ENCODE measurements at regions not wholly inside any gene's neighbourhood (a gene's known extent, or its start where the extent isn't known, plus 50 kb on each side); places are given as distances from the start of the nearest gene placed in this dataset.

- Mint-ChIP-seq H3K27me3 (peaks cover 37% of the 10 kb centered on the region), H3K4me1 (no peaks in the 10 kb centered on the region), H3K4me3 (no peak overlapping the region), H3K27ac (no peak overlapping the region), H3K36me3 (no peaks in the 10 kb centered on the region), H3K9me3 (no peaks in the 10 kb centered on the region)
- no peak for DNase-seq
- CTCF ChIA-PET = no interaction called here
Observed at GRCh38 chr9:89755821-89756220, 151.0 kb downstream of the GADD45G start.

DNA sequence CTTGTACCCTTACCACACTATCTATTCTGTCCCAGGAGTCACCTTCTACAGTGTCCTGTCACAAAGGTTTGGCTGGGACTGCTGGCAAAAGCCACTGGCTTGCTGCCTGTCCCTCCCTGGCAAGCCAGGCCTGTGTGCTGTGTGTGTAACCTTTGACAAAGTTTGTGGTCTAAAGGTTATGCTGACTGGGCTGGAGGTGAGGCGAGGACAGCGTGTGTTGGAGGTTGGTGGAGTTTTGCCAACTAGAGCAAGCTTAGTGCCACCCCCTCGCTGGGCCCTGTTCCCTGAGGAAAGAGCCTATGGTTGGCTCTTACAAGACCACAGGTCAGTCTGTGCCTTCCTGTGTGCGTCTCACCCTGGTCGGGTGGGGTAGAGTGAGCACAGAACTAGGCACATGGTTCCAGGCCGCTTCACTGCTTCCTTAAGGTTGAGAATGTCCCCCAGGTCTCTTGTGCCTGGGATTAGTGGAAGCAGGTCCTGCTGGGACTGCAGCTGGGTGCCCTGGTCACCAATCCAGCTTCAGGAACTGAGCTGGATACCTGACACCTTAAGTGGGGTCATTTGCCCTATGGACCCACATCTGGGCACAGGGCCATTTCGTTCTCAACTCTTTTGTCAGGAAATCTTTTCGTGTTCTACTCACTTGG lies 152.2 kb downstream of the GADD45G start:
- Mint-ChIP-seq H3K27ac (no peak overlapping the region), H3K27me3 (peaks cover 35% of the 10 kb centered on the region), H3K9me3 (no peaks in the 10 kb centered on the region), H3K4me1 (no peaks in the 10 kb centered on the region), H3K4me3 (no peak overlapping the region), H3K36me3 (no peaks in the 10 kb centered on the region)
- DNase-seq = no peak
- CTCF ChIA-PET = no interaction called here

GRCh38 chr9:89757776-89758528 lies 153.1 kb downstream of the GADD45G start:
- DNase-seq = no peak
- Mint-ChIP-seq H3K9me3 (no peaks in the 10 kb centered on the region), H3K4me3 (no peak overlapping the region), H3K4me1 (no peaks in the 10 kb centered on the region), H3K36me3 (no peaks in the 10 kb centered on the region), H3K27me3 (peaks cover 40% of the 10 kb centered on the region), H3K27ac (no peak overlapping the region)
- CTCF ChIA-PET = interaction anchor here (0.7 kb wide), 1 partner anchor 150 kb away, joined by 3 read pairs; no protein-coding TSS in a partner anchor

- H3K27ac Mint-ChIP-seq = no peak overlapping the region
- no peak for DNase-seq
- no peaks in the 10 kb centered on the region for H3K4me1 Mint-ChIP-seq
- CTCF ChIA-PET = no interaction called here
- no peaks in the 10 kb centered on the region for H3K9me3 Mint-ChIP-seq
- no peaks in the 10 kb centered on the region for H3K36me3 Mint-ChIP-seq
- H3K27me3 Mint-ChIP-seq = peaks cover 40% of the 10 kb centered on the region
- no peak overlapping the region for H3K4me3 Mint-ChIP-seq
Observed at GRCh38 chr9:89759572-89759971, 154.8 kb downstream of the GADD45G start.

DNA sequence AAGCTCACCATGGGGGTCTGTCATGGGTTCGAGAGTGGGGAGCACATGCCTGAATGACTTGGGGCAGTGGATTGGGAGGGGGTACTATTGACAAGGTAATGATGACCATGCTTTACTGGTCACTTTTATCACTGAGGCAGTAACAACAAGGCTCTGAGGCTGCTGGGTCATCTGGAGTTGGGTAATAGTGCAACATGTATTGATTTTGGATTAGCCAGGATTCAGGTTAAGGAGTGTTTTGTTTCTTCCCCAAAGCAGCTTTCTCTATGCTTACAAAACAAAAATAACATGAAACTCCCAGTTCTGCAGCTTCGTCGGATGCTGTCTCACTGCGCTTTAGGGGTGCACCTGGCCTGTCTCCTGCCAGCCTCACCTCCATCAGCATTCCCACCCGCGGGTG lies 155.3 kb downstream of the GADD45G start:
- no peaks in the 10 kb centered on the region for H3K36me3 Mint-ChIP-seq
- no peak overlapping the region for H3K4me3 Mint-ChIP-seq
- no peaks in the 10 kb centered on the region for H3K9me3 Mint-ChIP-seq
- H3K27me3 Mint-ChIP-seq = peaks cover 41% of the 10 kb centered on the region
- no peak for DNase-seq
- H3K27ac Mint-ChIP-seq = no peak overlapping the region
- CTCF ChIA-PET = no interaction called here
- no peaks in the 10 kb centered on the region for H3K4me1 Mint-ChIP-seq

GRCh38 chr9:89764217-89764616 lies 159.4 kb downstream of the GADD45G start:
- H3K27me3 Mint-ChIP-seq = peaks cover 28% of the 10 kb centered on the region
- H3K4me1 Mint-ChIP-seq = no peaks in the 10 kb centered on the region
- no peak overlapping the region for H3K4me3 Mint-ChIP-seq
- no peak for DNase-seq
- CTCF ChIA-PET = interaction anchor here (1.8 kb wide), 1 partner anchor 23 kb away, joined by 4 read pairs; no protein-coding TSS in a partner anchor
- no peaks in the 10 kb centered on the region for H3K36me3 Mint-ChIP-seq
- H3K27ac Mint-ChIP-seq = no peak overlapping the region
- H3K9me3 Mint-ChIP-seq = no peaks in the 10 kb centered on the region

- no peaks in the 10 kb centered on the region for H3K9me3 Mint-ChIP-seq
- H3K27ac Mint-ChIP-seq = no peak overlapping the region
- H3K36me3 Mint-ChIP-seq = no peaks in the 10 kb centered on the region
- no peak overlapping the region for H3K4me3 Mint-ChIP-seq
- CTCF ChIA-PET = no interaction called here
- peaks cover 4% of the 10 kb centered on the region for H3K4me1 Mint-ChIP-seq
- no peak for DNase-seq
- peaks cover 25% of the 10 kb centered on the region for H3K27me3 Mint-ChIP-seq
Observed at GRCh38 chr9:89765211-89765946, 160.6 kb downstream of the GADD45G start.

GRCh38 chr9:89766991-89767390 lies 162.2 kb downstream of the GADD45G start:
- CTCF ChIA-PET = no interaction called here
- H3K27ac Mint-ChIP-seq = no peak overlapping the region
- no peaks in the 10 kb centered on the region for H3K9me3 Mint-ChIP-seq
- H3K4me1 Mint-ChIP-seq = peaks cover 11% of the 10 kb centered on the region
- no peak overlapping the region for H3K4me3 Mint-ChIP-seq
- DNase-seq = no peak
- no peaks in the 10 kb centered on the region for H3K36me3 Mint-ChIP-seq
- H3K27me3 Mint-ChIP-seq = peaks cover 36% of the 10 kb centered on the region

- Mint-ChIP-seq H3K36me3 (no peaks in the 10 kb centered on the region), H3K9me3 (no peaks in the 10 kb centered on the region), H3K27me3 (peaks cover 39% of the 10 kb centered on the region), H3K4me1 (peaks cover 11% of the 10 kb centered on the region), H3K27ac (no peak overlapping the region), H3K4me3 (no peak overlapping the region)
- DNase-seq = no peak
- CTCF ChIA-PET = no interaction called here
Observed at GRCh38 chr9:89768051-89768450, 163.2 kb downstream of the GADD45G start.

DNA sequence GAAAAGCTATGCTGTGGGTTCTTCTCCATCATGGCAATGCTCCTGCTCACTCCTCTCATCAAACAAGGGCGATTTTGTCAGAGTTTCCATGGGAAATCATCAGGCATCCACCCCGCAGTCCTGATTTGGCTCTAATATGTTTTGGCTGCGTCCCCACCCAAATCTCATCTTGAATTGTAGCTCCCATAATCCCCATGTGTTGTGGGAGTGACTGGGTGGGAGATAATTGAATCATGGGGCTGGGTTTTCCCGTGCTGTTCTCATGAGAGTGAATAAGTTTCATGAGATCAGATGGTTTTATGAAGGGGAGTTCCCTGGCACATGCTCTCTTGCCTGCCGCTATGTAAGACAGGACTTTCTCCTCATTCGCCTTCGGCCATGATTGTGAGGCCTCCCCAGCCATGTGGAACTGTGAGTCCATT lies 163.8 kb downstream of the GADD45G start:
- Mint-ChIP-seq H3K27ac (no peak overlapping the region), H3K4me1 (peaks cover 11% of the 10 kb centered on the region), H3K27me3 (peaks cover 37% of the 10 kb centered on the region), H3K9me3 (no peaks in the 10 kb centered on the region), H3K36me3 (no peaks in the 10 kb centered on the region), H3K4me3 (no peak overlapping the region)
- CTCF ChIA-PET = no interaction called here
- no peak for DNase-seq

GRCh38 chr9:89770531-89771174 lies 165.8 kb downstream of the GADD45G start:
- no peaks in the 10 kb centered on the region for H3K9me3 Mint-ChIP-seq
- peaks cover 11% of the 10 kb centered on the region for H3K4me1 Mint-ChIP-seq
- CTCF ChIA-PET = no interaction called here
- no peak overlapping the region for H3K4me3 Mint-ChIP-seq
- DNase-seq = no peak
- H3K27me3 Mint-ChIP-seq = peaks cover 41% of the 10 kb centered on the region
- no peaks in the 10 kb centered on the region for H3K36me3 Mint-ChIP-seq
- no peak overlapping the region for H3K27ac Mint-ChIP-seq

DNA sequence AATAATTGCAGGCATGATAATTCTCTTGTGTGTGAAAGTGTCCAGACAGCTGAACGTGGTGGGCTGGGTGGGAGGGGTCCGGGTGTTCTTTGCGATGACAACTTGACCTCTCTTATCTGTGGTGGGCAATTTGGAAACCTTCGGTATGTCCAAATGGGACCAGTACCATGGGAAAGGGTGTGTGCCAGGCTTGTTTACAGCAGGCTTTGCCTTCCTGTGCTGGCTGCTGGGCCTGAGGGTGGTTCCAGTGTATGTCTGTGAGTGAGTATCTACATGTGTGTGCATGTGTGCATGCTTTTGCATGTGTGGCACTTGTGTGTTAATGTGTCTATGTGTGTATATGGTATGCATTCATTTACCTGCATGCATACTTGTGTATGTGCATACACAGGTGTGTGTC lies 166.4 kb downstream of the GADD45G start:
- H3K27ac Mint-ChIP-seq = no peak overlapping the region
- CTCF ChIA-PET = no interaction called here

DNA sequence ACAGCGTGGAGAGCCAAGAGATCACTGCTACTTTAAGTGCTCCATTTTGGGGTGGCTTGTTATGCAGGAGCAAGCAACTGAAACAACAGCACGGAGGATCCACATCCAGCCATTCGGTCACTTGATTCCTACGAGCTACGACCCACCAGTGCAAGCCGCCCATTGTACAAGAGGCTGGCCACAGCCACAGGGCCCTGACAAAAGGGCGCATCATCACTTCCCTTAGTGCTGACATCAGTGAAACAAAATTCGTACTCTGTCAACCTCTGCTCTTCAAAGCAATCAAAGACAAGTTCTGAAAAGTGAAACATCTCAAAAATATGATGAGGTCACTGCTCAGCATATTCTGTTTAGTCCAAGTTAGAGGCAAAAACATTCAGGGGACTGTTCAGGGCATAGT lies 168.4 kb downstream of the GADD45G start:
- H3K4me1 Mint-ChIP-seq = peaks cover 11% of the 10 kb centered on the region
- DNase-seq = no peak
- no peak overlapping the region for H3K27ac Mint-ChIP-seq
- H3K4me3 Mint-ChIP-seq = no peak overlapping the region
- H3K27me3 Mint-ChIP-seq = peaks cover 58% of the 10 kb centered on the region
- no peaks in the 10 kb centered on the region for H3K9me3 Mint-ChIP-seq
- CTCF ChIA-PET = no interaction called here
- no peaks in the 10 kb centered on the region for H3K36me3 Mint-ChIP-seq

More for the DNA sequence above, 166.4 kb downstream of the GADD45G start:
- Mint-ChIP-seq H3K27me3 (peaks cover 47% of the 10 kb centered on the region), H3K4me1 (peaks cover 11% of the 10 kb centered on the region), H3K4me3 (no peak overlapping the region), H3K9me3 (no peaks in the 10 kb centered on the region), H3K36me3 (no peaks in the 10 kb centered on the region)
- no peak for DNase-seq

- Mint-ChIP-seq H3K36me3 (no peaks in the 10 kb centered on the region), H3K27me3 (peaks cover 68% of the 10 kb centered on the region), H3K9me3 (no peaks in the 10 kb centered on the region), H3K4me1 (peaks cover 11% of the 10 kb centered on the region), H3K4me3 (no peak overlapping the region), H3K27ac (no peak overlapping the region)
- DNase-seq = no peak
- CTCF ChIA-PET = no interaction called here
Observed at GRCh38 chr9:89774858-89775370, 170.1 kb downstream of the GADD45G start.

Measured in activated naive CD4-positive, alpha-beta T cell treated with anti-CD3 and anti-CD28 coated beads, Interleukin-2, amount 10 ng/mL, durations not matched to agents 7 days and 5 days (primary cell).